Inferior parietal cortex (tissue), 1 donor: ENCODE measurements at regions not wholly inside any gene's neighbourhood (a gene's known extent, or its start where the extent isn't known, plus 50 kb on each side); places are given as distances from the start of the nearest gene placed in this dataset.
"Not testable (repeated sequence)": the region's sequence is repeated elsewhere in the genome, so short reads cannot be mapped to it uniquely, and the experiment has no call there.

Experiments
- DNase-seq: peaks from one replicate; pipeline ENCODE4 v3.0.0-alpha.2; 2016; ENCODE audit errors: extremely low spot score

- DNase-seq, result not testable (repeated sequence)
Measured at GRCh38 chr4:134622626-134623575, 421.3 kb upstream of the PABPC4L start.

GRCh38 chr4:134622199-134622598, 420.6 kb upstream of the PABPC4L start:
- DNase-seq, result no peak

GRCh38 chr4:134621715-134622114, 420.1 kb upstream of the PABPC4L start:
- not testable (repeated sequence) for DNase-seq

DNA sequence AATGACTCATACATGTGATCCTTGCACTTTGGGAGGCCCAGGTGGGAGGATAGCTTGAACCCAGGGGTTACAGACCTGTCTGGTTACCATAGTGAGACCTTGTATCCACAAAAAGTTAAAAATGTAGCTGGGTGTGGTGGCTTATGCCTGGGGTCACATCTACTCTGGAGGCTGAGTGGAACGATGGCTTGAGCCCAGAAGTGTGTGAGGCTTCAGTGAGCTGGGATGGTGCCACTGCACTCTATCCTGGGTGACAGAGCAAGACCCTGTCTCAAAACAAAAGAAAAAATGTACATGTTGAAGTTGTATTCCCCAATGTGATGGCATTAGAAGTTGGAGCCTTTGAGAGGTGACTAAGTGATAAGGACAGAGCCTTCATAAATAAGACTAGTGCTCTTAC, 409.4 kb upstream of the PABPC4L start:
- DNase-seq, result no peak

GRCh38 chr4:134610172-134610571, 408.6 kb upstream of the PABPC4L start:
- DNase-seq, result no peak

DNA sequence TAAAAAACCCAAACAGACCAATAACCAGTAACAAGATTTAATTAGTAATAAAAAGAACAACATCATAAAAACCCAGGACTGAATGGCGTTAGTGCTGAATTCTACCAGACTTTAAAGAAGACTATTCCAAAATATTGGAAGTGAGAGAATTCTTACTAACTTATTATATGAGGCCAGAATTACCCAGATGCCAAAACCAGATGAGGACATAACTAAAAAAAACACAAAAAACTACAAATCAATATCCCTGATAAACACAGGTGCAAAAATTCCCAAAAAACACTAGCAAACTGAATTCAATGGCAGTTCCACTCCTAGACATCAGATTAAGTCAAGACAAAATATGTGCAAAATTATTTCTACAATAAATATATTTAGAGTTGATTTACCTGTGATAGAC, 400.1 kb upstream of the PABPC4L start:
- DNase-seq, result no peak

GRCh38 chr4:134591326-134591725, 389.7 kb upstream of the PABPC4L start:
- no peak for DNase-seq

- no peak for DNase-seq
Measured at GRCh38 chr4:134585972-134586371, 384.4 kb upstream of the PABPC4L start.

GRCh38 chr4:134567461-134567860, 365.9 kb upstream of the PABPC4L start:
- no peak for DNase-seq

GRCh38 chr4:134560728-134561127, 359.1 kb upstream of the PABPC4L start:
- no peak for DNase-seq

DNA sequence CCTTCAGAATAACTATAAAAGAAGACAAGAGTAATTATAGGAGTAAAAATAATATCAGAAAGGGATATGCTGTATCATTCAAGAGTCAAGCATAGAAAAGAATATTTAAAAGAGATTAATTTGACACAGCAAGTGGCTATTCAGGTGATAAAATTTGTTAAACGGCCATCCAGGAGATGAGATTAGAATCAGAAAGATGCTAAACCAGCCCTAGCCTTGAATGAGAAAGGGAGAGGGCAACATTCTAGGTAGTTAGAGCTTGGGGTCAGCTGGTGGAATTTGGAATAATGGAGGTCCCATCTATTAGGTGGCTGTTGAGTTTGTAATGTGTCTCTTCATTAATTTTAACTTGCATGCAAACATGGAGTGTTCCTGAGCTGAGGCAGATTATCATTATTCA, 350.5 kb upstream of the PABPC4L start:
- no peak for DNase-seq

DNA sequence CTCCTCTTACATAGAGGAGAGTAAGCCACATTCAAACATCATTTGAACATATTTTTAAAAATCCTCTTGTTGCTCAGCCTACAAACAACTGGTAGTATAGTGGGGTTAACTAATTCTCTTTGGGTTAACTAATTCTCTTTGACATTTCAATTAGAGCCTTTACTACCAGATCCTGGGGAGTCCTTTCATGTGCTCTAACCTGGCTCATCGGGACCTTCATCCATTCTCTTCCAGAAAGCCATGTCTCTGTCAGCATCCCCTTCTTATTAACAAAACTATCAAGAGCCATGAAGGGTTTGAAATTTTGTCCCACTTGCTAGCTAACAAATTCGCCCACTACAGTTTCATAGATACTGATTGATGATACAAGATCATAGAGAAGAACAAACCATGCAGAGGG, 349.8 kb upstream of the PABPC4L start:
- no peak for DNase-seq

DNA sequence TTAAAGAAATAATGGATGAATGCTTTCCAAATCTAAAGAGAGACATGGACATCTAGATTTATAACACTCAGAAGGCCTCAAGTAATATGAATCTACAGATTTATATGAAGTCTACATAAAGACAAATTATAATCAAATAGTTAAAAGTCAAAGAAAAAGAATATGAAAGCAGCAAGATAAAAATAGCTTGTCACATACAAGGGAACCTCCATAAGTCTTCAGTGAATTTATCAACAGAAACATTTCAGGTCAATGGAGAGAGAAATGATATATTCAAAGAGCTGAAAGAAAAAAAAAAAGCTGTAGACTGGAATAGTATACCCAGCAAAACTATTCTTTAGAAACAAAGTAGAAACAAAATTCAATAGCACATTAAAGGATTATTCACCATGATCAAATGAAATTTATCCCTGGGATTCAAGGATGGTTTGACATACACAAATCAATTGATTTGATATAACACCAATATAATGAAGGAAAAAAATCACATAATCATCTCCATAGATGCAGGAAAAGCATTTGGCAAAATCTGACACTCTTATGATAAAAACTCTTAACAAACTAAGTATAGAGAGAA, 346.6 kb upstream of the PABPC4L start:
- DNase-seq, result no peak

DNA sequence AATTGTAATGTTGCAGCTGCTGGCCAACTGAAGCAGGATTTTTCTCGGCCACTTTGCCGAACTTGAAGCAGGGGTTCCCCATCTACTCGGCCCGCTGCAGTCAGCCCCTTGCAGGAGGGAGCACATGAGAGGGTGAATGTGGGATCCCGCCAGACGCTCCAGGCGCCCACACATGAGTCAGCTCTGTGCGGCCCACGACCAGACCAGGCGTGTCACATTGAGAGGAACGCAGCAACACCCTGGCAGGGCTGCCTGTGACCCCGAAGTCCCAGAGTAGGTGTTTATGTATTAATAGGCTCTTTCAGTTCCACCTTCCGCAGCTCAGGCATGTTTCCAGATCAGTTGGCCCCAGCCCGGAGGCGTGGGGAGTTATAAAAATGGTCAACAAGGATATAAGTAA, 344.7 kb upstream of the PABPC4L start:
- no peak for DNase-seq

DNA sequence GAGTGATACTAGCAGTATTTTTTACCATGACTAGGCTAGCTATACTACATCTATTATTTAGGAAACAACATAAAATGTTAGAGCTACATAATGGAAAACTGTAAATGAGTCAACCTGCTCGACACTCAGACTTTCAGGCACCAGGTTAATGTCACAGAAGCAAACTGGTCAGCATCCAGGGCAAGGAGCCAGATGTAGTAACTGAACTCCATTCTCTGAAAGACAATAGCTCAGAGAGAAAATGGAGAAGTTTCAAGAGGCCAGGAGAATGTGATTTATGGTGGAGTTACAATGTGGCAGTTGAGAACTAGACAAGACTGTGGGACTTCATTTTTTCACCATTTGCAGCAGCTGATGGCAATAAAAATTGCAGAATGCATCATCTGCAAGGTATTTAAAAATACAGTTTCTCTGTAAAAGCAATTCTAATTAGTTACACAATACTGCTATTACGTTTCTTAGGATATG, 342.7 kb upstream of the PABPC4L start:
- DNase-seq, result no peak

DNA sequence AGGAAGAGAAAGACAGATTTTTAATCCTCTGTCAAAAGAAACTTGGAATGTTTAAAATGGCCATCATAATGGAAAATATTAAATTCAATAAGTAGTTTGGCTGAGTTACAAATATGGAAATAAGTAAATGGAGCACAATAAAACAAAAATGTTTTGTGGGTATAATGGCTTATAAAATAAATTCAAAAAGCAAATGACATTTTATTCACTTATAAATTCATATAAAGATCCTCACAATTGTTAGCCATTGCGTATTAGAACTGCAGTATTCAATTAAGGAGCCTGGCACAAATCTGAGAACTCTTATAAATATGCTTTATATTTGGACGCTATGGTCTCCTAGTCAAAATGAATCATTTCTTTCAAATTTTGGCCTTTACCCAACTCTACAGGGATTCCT, 339.0 kb upstream of the PABPC4L start:
- DNase-seq, result no peak

DNA sequence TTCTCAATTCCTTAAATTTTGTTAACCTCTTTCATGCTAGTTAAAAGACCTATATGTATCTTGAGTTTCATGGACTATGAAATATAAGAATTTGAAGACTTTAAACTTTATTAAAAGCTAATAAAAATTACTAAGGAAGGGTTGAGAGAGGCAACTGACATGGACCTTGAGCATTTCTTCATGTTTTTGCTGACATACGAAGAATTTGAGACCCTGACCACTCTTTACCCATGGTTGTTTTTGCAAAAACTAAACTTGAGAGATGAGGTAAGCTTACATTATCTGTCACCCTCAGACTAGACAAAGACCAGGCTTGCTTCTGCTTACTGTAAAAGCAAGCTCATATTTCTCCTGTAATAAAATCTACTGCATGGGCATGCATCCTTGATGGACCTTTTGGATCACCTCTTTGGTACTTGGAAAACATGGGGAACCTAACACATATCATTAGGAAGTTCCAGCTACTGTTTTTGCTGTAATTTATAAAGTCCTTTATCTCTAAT, 338.2 kb upstream of the PABPC4L start:
- no peak for DNase-seq

DNA sequence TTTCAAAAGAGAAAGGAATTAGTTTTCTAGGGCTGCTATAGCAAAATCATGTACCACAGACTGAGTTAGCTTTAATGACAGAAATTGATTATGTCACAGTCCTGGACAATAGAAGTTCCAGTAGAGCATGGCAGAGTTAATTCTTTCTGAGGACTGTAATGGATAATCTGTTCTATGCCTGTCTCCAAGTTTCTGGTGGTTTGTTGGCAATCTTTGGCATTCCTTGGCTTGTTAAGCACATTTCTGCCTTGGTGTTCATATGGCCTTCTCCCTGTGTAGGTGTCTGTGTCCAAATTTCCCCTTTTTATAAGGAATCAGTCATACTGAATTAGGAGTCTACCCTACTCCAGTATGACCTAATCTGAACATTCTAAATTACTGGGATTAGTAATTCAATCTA, 336.1 kb upstream of the PABPC4L start:
- no peak for DNase-seq

DNA sequence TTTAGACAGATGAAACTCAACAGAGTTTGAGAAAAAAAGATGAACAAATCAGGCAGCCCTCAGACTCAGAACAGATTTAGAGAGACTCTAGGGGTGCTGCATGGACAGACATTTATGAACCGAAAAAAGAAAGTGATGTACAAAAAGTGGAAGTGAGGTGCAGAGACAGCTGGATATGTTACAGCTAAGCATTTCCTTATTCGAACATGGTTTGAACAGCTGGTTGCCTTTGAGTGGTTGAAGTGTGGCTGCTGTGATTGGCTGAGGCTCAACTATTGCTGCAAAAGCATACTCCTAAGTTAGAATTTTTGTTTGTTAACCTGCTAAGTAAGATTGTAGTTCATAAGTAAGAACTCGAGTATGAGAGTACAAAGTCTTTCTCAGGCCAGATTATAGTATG, 331.5 kb upstream of the PABPC4L start:
- DNase-seq, result no peak

- no peak for DNase-seq
Measured at GRCh38 chr4:134531013-134531412, 329.4 kb upstream of the PABPC4L start.

- no peak for DNase-seq
Measured at GRCh38 chr4:134529629-134530028, 328.0 kb upstream of the PABPC4L start.

- no peak for DNase-seq
Measured at GRCh38 chr4:134518574-134519217, 317.1 kb upstream of the PABPC4L start.
